ENCODE measurements at regions not wholly inside any gene's neighbourhood (a gene's known extent, or its start where the extent isn't known, plus 50 kb on each side); places are given as distances from the start of the nearest gene placed in this dataset.

DNA sequence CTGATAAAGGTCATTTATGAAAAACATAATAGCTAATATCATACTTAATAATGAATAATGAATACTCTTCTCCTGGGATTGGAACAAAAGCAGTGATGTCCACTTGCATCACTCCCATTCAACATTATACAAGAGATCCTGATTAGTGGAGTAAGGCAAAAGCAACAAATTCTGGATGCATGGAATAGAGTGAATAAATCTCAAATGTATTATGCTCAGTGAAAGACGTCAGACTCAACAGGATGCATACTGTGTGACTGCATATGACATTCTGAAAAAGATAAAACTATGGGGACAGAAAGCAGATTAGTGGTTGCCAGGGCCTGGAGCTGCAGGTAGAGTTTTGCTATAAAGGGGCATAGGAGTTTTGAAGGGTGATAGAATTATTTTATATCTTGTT is 77.6 kb upstream of the ZBTB20 start:
- TF ChIP-seq RCOR1 (IDR thresholded peaks at IDR 0.05; ENCODE audit: low read depth, low read length) (no peak), KDM5A (IDR thresholded peaks at IDR 0.05) (no peak)

Data from A549 (cell line).